WTC11 (cell line): ENCODE measurements at regions not wholly inside any gene's neighbourhood (a gene's known extent, or its start where the extent isn't known, plus 50 kb on each side); places are given as distances from the start of the nearest gene placed in this dataset.

Experiments
- CTCF ChIP-seq: fragments of 200-600 bp; IDR thresholded peaks from 2 replicates; pipeline ENCODE4 v1.8.0; 2022; ENCODE audit warnings: antibody characterized with exemption
- TEAD1 ChIP-seq: sonication (generic); formaldehyde crosslinking; IDR thresholded peaks from 2 replicates; pipeline ENCODE4 v1.8.0; 2022; ENCODE audit warnings: mild to moderate bottlenecking, missing genetic modification reagents
- TF ChIP-seq, protein P1 (sequence below): sonication (generic); formaldehyde crosslinking; IDR thresholded peaks from 2 replicates; pipeline ENCODE4 v1.8.0; 2022; ENCODE audit warnings: mild to moderate bottlenecking, missing genetic modification reagents
- TF ChIP-seq, protein P2 (sequence below): sonication (generic); formaldehyde crosslinking; IDR thresholded peaks from 2 replicates; pipeline ENCODE4 v1.8.1; 2023; ENCODE audit warnings: mild to moderate bottlenecking, missing genetic modification reagents, moderate library complexity

DNA sequence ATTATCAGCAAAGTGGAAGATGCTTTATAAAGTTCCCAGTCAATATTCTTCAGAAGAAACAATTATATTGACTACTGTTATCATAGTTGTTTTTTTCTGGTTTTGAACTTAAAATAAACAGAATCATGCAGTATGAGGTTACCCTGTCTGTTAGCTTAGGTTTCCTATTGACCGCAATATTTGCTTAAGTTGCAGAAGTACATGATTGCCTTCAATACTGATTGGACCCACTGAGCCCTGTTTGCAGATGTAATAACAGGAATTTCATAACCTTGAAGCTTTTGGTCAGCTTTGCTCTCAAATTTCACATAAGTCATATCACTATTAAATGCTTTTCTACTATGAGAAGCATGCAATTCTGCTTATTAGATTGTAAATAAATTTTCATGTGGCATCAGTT is 229.1 kb upstream of the FSTL5 start:
- TF ChIP-seq CTCF: no peak
- TF ChIP-seq, protein P1, sequence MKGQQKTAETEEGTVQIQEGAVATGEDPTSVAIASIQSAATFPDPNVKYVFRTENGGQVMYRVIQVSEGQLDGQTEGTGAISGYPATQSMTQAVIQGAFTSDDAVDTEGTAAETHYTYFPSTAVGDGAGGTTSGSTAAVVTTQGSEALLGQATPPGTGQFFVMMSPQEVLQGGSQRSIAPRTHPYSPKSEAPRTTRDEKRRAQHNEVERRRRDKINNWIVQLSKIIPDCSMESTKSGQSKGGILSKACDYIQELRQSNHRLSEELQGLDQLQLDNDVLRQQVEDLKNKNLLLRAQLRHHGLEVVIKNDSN (CRISPR knock-in tag): no peak
- no peak for TF ChIP-seq TEAD1 (CRISPR knock-in tag)
- TF ChIP-seq, protein P2, sequence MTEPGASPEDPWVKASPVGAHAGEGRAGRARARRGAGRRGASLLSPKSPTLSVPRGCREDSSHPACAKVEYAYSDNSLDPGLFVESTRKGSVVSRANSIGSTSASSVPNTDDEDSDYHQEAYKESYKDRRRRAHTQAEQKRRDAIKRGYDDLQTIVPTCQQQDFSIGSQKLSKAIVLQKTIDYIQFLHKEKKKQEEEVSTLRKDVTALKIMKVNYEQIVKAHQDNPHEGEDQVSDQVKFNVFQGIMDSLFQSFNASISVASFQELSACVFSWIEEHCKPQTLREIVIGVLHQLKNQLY: no peak
